GM12865 (cell line): ENCODE measurements at regions not wholly inside any gene's neighbourhood (a gene's known extent, or its start where the extent isn't known, plus 50 kb on each side); places are given as distances from the start of the nearest gene placed in this dataset.

ENCODE experiments used
- DNase-seq: peaks from one replicate; pipeline ENCODE4 v3.0.0; 2010; ENCODE audit warnings: low read depth
- H3K4me3 ChIP-seq: 2 replicates; pipeline ENCODE4 v1.5.1; 2011; ENCODE audit warnings: mild to moderate bottlenecking, low read depth, low read length, control low read depth
- TF ChIP-seq, protein P1 (sequence below): IDR thresholded peaks from 2 replicates; pipeline ENCODE4 v1.5.1; 2011; ENCODE audit warnings: low read length, control low read depth, low read depth, inconsistent platforms; ENCODE audit not compliant: insufficient read depth; ENCODE audit errors: missing control alignments

DNA sequence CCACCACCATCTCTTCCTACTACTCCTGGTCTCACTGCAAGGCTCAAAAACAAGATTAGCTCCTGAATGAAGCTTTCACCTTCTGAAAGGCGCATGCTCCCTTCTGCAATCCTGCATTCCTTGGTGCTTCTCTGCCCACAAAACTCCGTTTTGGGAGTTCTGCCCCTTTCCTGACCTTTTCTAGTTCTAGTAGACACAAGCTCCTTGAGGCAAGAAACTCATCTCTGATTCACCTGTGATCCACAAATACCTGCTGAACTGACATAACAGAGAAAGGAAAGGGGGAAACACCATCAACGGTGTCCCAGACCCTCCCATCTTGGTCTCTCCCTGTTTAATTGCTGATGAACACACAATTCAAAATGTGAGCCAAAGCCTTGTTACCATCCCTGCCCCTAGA lies 64.0 kb upstream of the EGR2 start:
- TF ChIP-seq, protein P1, sequence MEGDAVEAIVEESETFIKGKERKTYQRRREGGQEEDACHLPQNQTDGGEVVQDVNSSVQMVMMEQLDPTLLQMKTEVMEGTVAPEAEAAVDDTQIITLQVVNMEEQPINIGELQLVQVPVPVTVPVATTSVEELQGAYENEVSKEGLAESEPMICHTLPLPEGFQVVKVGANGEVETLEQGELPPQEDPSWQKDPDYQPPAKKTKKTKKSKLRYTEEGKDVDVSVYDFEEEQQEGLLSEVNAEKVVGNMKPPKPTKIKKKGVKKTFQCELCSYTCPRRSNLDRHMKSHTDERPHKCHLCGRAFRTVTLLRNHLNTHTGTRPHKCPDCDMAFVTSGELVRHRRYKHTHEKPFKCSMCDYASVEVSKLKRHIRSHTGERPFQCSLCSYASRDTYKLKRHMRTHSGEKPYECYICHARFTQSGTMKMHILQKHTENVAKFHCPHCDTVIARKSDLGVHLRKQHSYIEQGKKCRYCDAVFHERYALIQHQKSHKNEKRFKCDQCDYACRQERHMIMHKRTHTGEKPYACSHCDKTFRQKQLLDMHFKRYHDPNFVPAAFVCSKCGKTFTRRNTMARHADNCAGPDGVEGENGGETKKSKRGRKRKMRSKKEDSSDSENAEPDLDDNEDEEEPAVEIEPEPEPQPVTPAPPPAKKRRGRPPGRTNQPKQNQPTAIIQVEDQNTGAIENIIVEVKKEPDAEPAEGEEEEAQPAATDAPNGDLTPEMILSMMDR = no peak
- no peak for DNase-seq
- H3K4me3 ChIP-seq = no peak overlapping the region

DNA sequence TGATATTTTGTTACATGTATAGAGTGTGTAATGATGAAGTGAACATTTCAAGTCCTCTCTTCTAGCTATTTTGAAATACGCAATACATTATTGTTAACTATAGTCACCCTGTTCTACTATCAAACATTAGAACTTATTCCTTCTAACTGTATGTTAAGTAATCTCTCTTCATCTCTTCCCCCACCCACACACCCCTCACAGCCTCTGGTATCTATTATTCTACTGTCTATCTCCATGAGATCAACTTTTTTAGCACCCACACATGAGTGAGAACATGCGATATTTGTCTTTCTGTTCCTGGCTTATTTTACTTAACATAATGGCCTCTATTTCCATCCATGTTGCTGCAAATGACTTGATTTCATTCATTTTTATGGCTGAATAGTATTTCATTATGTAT lies 57.7 kb upstream of the EGR2 start:
- no peak for DNase-seq
- TF ChIP-seq, protein P1 = no peak
- no peak overlapping the region for H3K4me3 ChIP-seq

DNA sequence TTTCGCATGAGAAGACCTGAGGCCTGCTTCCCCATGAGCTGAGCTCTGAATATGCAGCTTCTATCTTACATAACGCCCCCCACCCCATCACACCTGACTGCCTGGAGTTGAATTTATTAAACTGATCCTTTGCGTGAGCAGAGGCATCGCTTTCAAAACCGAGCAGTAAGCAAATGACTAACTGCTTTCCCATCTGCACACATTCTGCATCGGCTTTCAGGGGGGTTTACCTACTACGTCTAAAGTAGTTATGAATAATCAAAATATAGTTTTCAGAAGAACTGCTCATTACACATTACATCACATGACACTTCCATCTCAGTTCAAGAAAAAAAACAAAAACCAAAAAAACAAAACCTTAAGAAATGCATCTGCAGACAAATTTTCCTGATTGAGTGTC lies 54.7 kb upstream of the EGR2 start:
- DNase-seq = peak; percentile 84
- TF ChIP-seq, protein P1 = no peak
- H3K4me3 ChIP-seq = no peak overlapping the region

DNA sequence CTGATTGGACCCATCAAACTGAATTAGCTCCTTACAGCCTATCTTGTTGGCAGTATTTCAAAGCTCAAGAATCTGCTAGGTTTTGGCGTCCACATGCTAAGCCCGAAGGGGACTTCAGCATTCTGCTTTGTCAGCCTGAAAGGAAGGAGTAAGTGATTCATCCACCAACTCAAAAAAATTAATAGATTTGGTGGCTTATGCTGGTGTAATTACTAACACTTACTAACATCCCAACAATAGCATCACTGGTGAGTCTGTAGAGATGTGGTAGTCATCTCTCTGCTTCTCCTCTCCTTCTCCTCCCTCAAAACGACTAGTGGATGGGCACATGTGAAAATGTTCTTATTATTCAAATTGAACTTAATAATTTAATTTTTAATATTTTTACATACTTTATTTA lies 53.8 kb upstream of the EGR2 start:
- DNase-seq = no peak
- TF ChIP-seq, protein P1 = no peak
- H3K4me3 ChIP-seq = no peak overlapping the region

DNA sequence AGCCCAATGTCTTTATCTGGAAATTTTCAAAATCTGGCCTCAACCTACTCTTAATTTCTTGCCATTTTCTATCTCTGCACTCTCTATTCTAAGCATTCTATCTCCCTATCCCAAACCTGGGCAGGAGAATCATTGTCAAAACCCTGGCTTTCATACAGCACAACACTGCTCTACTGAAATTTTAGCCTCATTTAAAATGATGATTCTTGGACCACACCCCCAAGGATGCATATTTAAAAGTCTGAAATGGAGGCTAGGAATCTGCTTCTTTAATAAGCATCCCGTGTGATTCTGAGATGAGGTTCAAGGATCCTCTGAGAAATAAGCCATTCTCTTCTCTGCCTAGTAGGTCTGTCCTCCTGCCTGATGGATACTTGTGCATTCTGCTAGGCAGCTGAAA lies 50.8 kb upstream of the EGR2 start:
- H3K4me3 ChIP-seq = no peak overlapping the region
- TF ChIP-seq, protein P1 = no peak
- DNase-seq = no peak

DNA sequence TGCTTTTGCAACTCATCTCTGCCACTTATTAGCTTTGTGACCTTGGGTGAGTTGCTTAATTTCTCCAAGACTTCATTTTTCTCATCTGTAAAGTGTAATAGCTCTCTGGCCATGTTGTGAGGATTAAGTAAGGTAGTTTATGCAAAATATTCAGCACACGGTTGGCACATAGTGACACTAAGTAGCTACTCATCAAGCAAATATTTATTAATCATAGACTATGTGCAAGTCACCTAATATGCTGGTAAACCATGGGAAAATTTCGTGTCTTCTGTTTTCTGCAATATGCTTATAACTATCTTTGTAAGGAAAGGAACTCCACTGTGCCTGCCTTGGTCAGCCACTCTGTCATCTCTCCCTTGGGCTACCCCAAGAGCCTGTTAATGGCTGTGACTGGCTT lies 50.3 kb upstream of the EGR2 start:
- no peak overlapping the region for H3K4me3 ChIP-seq
- TF ChIP-seq, protein P1 = no peak
- no peak for DNase-seq
